GM21528 (cell line): ENCODE measurements at regions not wholly inside any gene's neighbourhood (a gene's known extent, or its start where the extent isn't known, plus 50 kb on each side); places are given as distances from the start of the nearest gene placed in this dataset.
"Not testable (repeated sequence)": the region's sequence is repeated elsewhere in the genome, so short reads cannot be mapped to it uniquely, and the experiment has no call there.

Experiments
- ATAC-seq: cut with Tn5 transposase; IDR thresholded peaks from one replicate; pipeline ENCODE4 v1.9.1; 2021; ENCODE audit warnings: mild to moderate bottlenecking, moderate library complexity; ENCODE audit not compliant: unreplicated experiment, low FRiP score

DNA sequence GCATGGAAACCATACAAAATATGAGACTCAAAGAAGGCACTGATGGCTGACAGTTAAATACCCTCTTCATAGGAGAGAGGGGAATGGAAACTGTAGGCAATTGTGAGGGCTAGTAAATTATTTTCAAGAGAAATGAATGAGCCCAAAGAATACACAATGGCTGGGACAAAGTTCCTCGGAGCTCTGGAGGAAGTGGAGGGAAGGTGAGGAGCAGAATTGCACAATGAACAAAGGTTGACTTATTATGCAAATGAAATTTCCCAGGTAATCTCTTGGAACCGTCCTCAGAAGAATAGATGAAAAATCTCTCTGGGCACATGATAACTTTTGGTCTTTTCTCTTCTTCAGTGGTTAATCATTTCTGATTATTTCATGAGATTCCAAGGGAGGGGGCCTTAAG is 202.6 kb upstream of the VCX start:
- no peak for ATAC-seq

DNA sequence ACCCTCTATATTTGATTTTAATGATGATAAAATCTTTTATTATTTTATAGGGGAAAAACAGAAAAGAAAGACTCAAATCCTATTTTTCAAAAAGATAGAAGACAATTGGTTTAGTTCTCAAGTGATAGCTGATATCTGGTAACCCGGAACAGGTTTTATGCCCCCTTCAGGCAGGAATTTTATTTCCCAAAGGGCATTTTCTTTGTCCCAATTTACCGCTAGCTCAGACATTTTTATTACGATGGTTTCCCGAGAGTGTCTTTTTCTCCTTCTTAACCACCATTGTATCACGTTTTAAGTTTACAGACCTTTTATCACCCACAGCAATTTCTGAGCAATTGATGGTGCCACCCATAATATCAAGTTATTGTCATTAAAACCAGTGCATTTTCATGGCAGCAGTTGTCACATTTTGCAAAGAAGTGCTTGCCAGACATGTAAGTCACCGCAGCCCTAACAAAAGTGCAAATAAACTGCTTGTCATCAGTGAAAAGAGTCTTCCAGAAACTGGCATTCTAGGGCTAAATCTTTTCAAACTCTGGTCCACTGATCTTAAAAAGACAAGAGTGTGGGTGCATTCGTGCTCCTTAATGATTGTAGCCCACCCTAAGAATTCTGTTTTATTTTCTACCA is 204.8 kb upstream of the VCX start:
- no peak for ATAC-seq

DNA sequence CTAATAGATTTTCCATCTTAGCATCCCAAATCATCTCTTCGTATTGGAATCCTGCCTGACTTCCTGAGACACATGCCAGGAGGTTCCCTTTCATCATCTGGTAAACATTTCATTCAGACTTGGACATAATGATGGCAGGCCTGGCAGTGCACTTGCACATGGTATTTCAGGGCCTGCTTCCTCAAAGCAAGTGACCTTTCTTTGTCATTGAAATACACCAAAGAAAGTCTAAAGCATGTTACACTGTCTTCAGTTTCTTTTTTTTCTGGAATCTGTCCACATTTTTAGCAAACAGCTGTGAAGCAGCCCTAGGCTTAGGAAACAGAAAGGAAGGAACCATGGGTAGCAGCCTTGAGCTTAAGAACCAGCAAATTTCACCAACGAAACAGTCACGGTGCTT is 205.9 kb upstream of the VCX start:
- ATAC-seq: no peak

DNA sequence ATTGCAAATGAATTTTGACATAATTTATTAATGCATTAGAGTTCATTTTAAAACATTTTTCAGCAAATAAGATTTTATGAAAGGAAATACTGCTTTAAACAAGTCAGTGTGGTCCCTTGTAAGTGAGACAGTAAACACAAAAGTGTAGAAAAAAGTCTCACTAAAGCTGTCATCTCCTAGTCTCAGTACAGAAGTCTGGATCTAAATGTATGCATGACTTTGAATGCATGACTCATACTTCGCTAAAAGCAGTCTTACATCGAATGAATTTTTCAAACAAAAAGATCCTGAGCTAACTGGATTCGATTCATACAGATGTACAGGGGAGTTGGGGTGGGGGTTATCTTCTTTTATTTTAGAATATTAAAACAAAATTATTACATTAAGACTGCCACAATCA is 207.4 kb upstream of the VCX start:
- ATAC-seq: no peak

- no peak for ATAC-seq
These were observed 222.4 kb upstream of the VCX start for GRCh38 chrX:7620560-7620959.

DNA sequence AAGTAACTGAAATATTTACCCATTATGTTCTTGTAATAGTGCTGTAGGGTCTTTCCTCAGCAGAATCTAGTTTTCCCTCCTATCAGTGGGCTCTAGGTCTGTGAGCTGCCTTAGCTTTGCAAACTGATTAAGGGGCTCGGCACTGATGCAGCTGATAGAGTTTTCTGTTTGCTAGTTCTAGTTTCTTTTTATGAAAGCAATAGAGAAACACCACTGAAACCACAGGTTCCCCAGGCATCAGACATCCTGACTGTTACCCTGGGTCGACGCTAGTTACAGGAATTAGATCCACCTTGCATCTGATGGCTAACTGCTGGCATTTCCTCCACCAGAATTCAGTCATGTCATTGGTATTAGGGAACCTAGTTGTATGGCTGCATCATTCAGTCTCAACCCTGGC is 225.0 kb upstream of the VCX start:
- ATAC-seq: no peak

DNA sequence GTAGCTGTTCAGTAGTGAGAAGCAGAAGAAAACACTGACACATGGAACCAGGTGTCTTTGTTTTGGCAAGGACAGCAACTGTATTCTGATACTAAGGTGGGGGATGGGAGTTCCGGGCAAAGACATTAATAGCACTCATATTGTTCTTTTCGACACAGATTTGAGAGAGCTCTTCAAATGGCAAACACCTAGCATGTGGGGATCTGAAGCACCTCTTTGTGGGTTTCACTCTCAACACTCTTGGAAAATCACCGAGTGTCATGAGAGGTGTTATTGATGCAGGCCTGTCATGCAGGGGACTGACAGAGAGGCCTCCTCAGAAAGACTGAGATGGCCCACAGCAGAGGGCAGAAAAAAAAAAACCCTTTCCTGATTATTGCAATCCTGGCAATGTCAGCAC is 228.4 kb upstream of the VCX start:
- ATAC-seq: no peak

- not testable (repeated sequence) for ATAC-seq
These were observed 234.3 kb upstream of the VCX start for GRCh38 chrX:7608625-7609024.

DNA sequence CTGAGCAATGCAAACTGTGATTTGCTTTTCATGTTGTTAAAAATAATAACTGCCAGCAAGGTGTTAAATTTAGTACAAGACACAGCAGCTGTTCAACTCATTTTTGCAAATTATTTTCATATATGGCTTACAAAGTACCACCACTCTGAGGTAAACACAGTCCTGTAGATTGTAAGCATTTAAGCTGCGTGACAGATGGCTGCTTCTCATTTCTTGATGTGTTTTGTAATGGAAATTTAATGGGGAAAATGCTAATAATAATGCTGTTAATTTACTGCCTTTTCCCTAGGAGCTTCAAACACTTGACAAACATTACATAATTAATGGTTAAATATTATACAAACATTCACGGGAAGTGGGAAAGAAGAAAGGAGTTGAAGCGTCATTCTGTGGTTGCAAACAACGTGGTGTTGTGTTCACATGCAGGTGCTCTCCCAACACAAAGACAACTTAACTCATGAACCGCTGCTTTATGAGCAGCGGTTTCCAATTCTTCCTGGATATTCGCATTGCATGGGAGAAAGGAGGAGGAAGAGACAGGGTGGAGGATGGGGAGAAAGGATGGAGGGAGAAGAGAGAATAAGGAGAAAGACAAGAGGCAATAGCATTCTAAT is 236.8 kb upstream of the VCX start:
- ATAC-seq: no peak

- ATAC-seq: no peak
These were observed 239.6 kb upstream of the VCX start for GRCh38 chrX:7603387-7603786.

DNA sequence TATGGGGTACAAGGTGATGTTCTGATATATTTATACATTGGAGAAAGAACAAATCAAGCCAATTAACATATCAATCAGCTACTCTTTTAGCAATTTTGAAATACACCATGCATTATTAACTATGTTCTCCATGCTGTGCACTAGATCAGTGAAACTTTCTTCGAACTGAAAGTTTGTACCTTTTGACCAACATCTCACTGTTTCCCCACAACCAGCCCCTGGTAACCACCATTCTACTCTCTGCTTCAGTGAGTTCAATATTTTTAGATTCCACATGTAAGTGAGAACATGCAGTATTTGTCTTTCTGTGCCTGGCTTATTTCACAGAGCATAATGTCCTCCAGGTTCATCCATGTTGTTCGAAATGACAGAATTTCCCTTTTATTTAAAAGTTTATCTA is 246.1 kb upstream of the VCX start:
- no peak for ATAC-seq

DNA sequence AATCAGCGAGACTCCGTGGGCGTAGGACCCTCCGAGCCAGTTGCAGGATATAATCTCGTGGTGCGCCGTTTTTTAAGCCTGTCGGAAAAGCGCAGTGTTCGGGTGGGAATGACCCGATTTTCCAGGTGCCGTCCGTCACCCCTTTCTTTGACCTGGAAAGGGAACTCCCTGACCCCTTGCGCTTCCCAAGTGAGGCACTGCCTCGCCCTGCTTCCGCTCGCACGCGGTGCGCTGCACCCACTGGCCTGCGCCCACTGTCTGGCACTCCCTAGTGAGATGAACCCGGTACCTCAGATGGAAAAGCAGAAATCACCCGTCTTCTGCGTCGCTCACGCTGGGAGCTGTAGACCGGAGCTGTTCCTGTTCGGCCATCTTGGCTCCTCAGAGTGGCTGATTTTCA is 249.6 kb upstream of the VCX start:
- not testable (repeated sequence) for ATAC-seq

DNA sequence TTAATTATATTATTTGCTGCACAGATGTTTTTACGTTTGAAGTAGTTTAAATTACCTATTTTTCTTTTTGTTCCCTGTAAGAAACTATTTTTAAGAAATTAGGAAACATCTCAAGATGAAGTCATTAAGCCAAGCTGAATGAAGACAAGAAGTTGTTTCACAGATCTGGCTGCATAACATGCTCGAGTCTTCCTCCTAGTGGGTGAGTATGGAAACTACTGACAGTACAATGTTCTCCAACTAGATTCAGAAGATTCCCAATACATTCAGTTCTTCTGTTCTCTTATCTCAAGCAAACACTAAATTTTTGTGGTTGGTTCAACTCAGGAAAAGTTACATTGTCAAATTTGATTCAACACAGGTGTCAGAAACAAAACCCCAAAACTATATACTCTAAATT is 256.8 kb upstream of the VCX start:
- ATAC-seq: no peak

DNA sequence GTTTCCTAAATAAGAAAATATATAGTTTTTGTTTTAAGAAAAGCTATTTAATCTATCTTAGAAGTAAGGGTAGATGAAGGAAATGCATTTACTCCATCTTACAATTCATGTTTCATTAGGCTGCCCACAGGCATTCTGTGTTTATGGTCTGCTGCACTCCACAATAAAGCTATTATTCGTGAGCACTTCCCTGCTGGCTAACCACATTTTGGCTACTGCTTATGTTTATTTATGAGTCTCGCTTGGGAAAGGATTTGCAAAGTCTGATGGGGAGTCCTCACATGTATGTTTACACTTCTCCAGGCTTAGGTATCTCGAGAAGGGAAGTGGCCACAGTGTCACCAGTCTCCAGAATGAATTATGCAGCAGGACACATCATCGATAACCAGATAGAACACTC is 260.8 kb upstream of the VCX start:
- no peak for ATAC-seq

GRCh38 chrX:7580127-7580526 is 262.8 kb upstream of the VCX start:
- ATAC-seq: no peak

- ATAC-seq: no peak
These were observed 268.6 kb upstream of the VCX start for GRCh38 chrX:7574325-7574724.

DNA sequence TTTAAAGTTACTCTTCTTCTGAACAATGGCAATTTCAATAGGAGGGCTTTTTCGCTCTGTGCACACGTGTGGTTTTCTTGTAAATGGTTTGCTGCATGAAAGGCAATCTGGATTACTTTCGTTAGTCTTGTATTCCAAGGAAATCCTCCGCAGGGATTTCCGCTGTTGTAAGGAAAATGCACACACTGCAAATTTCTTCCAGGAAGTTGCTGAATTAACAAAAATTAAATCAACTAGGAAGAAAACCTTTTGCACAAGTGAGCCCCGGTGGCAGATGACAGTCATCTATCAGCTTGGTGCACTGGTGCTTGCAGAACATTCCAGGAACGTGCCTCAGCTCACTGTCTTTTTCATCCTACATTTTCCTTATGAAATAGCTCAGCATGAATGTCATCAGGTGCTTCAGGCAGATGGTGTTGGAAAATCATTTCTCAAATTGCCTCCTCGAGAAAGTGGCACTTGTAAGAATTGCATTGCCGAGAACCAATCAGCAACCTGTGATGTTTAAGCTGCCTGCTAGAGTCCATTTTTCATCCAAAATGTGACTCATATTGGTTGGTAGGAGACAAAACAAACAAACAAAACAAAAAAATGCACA is 272.4 kb upstream of the VCX start:
- no peak for ATAC-seq

DNA sequence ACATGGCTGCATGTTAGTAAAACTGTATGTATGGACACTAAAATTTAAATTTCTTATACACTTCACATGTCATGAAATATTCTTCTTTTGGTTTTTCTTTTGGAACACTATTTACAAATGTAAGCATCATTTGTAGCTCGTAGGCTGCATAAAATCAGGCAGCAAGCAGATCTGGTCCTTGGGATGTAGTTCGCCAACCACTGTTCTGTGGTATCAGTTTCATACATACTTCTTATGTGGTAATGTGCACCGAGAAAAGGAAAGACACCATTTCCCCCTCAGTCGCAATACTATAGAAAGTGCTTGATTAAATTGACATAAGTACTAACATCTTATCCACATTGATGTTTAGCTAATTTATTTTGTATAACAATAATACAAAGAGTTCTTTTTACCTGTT is 274.4 kb upstream of the VCX start:
- ATAC-seq: no peak

DNA sequence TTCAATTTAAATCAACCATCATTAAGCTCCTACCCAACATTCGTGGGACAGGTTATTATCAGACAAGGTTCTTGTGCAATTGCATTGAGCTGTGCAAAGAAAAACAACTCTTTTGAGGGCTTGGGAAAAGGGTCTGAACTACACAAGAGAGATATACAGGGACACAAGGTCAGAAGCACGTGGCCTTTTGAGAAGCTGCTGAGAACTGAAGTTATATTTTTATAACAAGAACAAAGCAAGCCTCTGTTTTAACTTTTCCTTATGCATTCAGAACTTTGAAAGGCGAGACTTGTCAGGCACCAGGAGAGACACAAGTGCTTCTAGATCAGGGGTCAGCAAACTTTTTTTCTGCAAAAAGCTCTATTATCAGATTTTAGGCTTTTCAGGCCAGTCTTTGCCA is 274.8 kb upstream of the VCX start:
- no peak for ATAC-seq

- ATAC-seq: no peak
These were observed 290.2 kb upstream of the VCX start for GRCh38 chrX:7552760-7553159.

- no peak for ATAC-seq
These were observed 296.4 kb upstream of the VCX start for GRCh38 chrX:7546551-7547080.

DNA sequence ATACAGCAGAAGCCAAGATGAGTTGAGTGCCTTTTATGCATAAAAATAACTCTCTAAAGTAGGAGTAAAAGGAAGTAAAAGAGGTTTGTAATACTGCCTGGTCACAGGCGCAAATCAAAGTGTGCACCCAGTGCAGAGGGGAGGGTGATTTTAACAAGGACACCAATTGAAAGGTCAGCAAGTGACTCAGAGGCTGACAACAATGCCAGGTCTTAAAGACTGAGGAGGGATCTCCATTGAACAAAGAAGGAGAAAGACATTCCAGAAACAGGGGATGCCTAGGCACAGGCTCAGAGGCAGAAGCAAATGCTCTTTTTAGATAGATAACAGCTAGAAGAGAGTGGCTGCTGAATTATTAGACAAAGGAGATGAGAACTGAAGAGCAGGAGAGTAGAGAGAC is 297.4 kb upstream of the VCX start:
- ATAC-seq: no peak
